Hematopoietic multipotent progenitor cell treated with erythropoietin and hydrocortisone succinate and interleukin-3 and kit ligand, for 8 days (in vitro differentiated cells): ENCODE measurements at regions not wholly inside any gene's neighbourhood (a gene's known extent, or its start where the extent isn't known, plus 50 kb on each side); places are given as distances from the start of the nearest gene placed in this dataset.
"Not testable (repeated sequence)": the region's sequence is repeated elsewhere in the genome, so short reads cannot be mapped to it uniquely, and the experiment has no call there.

Experiments
- DNase-seq: peaks from one replicate; pipeline ENCODE4 v3.0.0-alpha.2; 2015

DNA sequence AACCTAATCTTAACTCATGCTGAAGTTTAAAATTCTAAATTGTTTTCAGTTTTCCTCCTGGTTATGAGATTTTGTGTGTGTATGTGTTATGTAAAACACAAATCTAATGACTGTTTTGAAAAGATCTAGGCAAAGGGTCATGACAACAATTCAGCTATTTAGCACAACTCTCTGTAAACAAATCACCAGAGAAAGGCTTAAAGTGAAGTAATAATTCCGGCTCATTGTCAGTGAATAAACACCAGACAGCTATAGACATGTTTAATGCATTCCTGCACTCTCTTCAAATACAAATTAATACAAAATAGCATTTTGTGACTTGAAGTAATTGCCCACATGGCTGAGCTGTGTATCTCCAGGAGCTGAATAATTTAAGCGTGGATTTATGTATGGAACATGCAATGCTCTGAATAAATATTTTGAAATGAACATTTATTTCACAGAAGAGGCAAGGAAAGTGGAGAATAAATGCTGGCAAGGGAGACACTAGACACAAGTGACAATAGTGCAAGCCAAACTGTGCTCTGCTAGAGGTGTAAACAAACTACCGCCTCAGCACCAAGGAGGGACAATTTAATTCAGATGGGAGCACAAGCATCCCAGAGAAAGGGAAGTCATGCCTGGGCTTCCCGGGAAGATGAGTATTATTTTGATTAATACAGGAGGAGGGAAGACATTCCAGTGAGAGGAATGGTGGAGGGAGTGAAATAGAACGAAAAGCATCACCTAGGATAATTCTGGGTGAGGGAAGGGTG is 133.6 kb upstream of the XPO1 start:
- no peak for DNase-seq

DNA sequence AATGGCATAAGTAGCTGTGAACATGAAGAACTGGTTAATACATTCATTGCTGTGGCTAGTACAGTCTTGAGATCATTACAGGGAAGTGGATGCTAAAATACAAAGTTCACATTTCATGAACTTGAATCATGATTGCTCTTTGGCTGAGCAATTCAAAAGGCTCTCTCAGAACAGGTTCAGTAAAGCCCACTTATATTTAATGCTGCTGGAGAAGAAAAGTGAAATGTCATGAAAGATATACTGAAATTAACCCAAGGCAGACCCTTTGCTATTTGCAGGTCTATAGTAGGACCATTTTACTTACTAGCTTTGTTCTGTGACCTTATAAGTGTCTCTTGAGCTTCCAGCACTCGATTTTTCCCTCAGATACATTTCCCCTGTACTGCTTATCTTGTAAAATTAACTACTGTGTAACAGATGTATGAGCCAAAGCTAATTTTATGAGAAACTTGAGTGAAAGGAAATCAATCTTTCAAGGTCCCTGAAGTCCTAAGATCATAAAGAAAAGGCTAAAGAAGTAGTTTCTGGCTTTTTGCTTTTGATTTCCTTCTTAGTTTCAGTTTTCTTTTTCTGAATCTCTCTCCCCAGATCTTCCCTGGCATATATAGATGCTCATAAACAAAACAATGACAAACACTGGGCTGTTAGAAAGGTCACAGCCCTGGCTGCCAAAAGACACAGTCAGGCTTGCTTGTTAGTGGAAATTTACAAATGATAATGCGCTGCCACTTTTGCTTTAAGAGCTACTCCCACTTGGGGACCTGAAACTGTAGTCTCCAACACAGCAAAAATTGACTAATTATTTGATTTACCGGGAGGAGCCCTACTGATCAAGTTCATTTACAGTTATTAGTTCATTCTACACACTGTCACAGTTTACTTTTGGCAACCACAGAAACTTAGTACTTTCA is 132.7 kb upstream of the XPO1 start:
- no peak for DNase-seq

DNA sequence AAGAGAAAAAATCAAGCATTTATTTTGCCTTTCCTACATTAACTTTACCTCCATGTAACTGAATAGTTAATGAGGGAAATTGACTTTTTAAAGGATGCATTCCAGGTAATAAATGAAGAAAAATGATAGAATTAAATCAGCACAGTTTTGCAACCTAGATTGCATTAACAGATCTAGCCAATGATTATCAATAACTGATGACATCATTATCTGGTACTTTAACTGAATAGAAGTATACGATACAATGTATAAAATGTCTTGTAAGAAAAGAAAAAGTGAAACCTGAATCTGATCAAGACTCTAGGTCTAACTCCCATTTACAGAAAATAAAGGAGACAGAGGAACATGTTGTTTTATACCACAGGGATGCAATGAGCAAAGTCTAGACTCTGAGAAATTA is 126.0 kb upstream of the XPO1 start:
- DNase-seq: no peak

DNA sequence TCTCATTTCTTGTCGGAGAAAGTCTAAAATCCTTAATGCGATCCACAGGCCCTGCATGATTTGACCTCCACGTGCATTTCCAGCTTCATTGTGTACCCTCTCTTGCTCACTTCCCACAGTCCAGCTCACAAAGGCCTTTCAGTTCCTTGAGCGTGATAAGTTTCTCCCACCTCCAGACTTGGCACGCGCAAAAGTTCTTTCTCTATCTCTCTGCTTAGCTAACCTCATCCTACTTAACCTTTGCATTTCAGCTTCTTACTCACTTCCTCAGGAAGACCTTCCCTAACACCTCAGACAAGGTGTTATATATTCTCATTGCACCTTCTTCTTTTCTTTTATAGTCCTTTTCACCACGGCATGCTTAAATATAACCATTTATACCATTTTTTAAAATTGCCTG is 124.8 kb upstream of the XPO1 start:
- no peak for DNase-seq

DNA sequence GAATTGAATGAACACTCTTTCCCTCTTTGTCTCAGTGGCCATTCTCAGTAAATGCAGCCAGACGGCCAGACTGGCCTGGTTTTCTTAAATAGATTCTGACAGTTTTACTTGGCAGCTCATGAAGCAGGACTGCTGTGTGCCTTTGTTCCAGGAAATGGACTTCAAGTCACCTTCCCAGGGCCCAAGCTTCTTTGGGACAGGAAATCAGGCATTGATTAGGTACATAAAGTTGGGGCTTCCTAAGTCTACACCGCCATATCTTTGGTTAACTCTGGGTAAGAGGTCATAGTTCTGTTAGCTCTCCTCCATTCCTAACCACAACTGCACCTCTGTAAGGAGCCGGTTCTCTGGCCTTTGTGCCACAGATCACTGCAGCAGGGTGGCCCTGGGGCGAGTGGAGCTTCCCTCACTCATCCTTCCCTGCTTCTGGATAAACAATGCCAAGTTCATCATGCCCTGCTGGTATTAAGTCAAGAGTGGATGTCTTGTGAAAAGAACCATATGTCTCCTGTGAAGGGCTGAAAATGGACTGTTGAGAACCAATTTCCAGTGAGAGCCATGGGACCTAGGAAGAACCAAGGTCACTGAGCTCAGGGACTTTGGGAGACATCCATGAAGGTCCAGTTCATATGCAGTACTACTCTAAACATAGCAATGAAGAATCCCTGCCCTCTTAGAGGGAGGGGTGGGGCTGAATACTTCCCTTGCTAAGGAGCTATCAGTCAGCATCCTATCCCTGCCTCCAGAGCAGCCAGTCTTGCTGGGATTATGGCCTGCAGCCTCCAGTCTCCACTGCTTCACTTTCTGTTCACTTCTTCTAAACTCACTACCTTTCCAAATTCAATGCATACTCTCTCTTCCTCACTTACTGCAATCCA is 122.6 kb upstream of the XPO1 start:
- DNase-seq: no peak

DNA sequence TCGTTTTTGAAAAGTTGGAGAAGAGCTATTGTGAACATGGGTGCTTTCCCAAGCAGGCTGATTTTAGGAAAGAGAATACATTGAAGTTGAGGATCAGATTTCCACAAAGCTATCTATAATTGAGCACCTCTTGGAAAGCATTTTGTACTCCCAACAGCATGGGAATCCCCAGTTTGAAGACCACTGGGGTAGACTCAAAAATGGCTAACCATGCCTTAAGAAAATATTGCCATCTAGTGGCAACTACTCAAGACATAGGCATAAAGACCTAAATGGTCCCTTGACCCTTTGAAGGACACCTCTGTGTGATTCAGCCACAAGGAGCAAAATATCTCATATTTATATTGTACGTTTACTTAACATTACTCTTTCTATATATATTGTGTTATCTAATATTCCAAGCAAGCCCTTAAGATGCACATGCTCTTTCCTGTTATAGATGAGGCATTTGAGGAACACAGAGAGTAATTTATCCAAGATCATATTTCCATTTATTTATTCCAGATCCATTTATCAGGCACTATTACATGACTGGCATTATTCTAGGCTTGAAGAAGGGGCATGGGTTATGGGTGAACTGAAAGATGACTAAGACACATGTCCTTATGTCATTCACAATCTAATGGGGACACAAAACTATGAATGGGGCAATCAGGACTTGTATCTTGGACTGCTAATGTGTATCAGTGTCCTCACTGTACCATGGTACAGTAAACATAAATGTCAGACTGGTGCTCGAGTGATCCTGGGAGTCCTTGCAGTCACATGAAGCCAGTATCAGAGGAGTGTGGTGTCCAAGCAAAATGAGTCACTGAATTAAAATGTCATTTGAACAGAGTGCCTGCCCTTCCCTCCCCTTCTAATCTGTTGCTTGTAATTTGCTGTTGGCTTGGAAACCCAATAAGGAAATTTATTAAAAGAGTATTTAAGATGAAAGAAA is 121.0 kb upstream of the XPO1 start:
- peak; percentile 53 for DNase-seq

DNA sequence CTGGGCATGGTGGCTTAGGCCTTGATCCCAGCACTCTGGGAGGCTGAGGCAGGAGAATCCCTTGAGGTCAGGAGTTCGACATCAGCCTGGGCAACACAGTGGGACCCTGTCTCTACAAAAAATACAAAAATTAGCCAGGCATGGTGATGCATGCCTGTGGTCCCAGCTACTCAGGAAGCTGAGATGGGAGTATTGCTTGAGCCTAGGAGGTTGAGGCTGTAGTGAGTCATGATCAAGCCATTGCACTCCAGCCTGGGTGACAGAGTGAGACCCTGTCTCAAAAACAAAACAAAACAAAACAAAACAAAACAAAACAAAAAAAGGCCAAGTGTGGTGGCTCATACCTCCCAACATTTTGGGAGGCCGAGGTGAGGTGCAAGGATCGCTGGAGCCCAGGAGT is 111.8 kb upstream of the XPO1 start:
- DNase-seq: not testable (repeated sequence)

DNA sequence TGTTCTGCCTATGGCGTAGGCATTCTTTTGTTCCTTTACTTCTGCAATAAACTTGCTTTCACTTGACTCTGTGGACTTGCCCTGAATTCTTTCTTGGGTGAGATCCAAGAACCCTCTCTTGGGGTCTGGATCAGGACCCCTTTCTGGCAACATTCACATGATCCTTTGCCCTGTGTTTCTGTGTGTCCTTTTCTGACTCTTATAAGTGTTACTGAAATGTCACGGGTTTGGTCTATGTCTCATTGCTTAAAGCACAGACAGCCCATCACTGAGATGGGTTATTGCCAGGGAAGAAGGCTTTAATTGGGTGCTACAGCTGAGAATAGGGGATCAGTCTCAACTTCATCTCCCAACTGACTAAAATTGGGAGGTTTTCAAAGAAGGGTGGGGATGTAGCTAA is 110.9 kb upstream of the XPO1 start:
- no peak for DNase-seq

DNA sequence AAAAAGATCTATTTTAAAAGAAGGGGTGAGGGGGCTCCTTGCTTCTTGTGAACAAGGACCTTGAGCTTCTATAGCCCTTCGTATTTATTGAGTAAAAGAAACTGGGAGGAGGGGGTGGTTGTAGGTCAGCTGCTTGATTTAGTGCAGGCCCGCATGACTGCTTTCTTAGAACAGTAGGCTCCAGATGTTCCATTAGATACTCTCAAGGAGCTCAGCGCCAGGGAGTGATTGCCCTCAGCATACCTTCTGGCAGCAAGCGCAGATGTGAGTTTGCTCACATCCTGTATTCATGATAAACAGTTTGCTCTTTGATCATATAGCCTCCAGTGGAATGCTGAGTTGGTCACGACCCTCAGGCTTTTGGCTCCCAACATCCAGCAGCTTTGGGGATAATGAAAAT is 108.9 kb upstream of the XPO1 start:
- DNase-seq: no peak

DNA sequence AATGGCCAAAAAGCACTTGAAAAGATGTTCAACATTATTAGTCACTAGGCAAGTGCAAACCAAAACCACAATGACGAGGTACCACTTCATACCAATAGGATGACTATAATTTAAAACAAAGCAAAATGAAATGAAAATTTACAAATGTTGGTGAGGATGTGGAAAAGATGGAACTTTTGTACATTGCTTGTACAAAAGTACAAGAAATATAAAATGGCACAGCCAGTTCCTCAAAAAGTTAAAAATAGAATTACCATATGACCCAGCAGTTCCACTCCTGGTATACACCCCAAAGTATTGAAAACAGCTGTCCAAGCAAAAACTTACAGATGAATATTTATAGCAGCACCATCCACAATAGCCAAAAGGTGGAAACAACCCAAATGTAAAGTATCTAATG is 107.8 kb upstream of the XPO1 start:
- DNase-seq: no peak

DNA sequence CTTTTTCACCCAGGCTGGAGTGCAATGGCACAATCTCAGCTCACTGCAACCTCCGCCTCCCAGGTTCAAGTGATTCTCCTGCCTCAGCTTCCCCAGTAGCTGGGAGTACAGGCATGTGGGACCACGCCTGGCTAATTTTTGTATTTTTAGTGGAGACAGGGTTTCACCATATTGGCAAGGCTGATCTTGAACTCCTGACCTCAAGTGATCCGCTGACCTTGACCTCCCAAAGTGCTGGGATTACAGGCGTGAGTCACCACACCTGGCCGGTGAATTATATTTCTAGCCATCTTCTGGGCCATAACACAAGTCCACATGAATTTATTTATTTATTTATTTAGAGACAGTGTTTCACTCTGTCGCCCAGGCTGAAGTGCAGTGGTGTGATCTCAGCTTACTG is 105.0 kb upstream of the XPO1 start:
- DNase-seq: not testable (repeated sequence)

DNA sequence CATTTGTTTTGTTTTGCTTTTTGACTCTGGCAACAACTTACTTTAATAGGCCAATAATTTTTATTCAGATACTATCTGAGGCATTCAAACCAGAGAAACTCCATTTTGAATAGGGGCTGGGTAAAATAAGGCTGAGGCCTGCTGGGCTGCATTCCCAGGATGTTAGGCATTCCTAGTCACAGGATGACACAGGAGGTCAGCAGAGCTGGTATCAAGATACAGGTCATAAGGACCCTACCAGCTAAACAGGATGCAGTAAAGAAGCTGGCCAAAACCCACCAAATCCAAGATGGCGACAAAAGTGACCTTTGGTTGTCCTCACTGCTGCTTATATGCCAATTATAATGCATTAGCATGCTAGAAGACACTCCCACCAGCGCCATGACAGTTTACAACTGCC is 102.2 kb upstream of the XPO1 start:
- no peak for DNase-seq

DNA sequence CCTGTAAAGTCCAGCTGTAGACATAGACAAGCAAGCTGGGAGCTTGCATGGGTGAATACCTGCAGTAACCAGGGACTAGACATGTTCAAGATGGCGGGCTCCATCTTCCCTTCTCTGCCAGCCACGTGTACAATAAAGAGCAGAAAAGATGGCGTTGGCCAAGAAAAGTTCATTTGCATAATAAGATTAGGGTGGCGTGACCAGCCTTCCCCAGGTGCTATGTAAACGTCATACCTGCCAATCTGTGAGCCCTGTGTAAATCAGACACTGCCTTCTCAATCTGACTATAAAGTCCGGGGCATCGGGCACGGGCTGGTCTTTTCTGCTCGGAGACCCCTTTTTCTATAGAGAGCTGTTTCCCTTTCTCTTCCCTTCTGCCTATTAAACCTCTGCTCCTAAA is 101.6 kb upstream of the XPO1 start:
- no peak for DNase-seq

DNA sequence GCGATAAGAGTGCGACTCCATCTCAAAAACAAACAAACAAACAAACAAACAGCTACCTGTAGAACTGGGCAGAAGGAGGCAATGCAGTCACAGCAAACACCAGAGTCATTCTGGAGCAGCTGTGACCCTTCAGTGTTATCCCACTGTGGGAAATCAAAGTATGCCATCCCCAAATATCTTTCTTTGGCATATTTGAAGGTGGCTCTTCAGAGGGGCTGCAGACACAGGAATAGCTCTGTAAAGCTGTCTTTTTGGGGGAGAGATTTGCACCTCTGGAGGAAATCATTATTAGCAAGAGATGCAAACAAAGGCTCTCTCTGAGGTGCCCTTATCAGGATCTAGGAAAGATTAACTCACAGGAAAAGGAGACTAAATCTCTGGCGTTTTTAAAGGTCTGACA is 98.5 kb upstream of the XPO1 start:
- no peak for DNase-seq

DNA sequence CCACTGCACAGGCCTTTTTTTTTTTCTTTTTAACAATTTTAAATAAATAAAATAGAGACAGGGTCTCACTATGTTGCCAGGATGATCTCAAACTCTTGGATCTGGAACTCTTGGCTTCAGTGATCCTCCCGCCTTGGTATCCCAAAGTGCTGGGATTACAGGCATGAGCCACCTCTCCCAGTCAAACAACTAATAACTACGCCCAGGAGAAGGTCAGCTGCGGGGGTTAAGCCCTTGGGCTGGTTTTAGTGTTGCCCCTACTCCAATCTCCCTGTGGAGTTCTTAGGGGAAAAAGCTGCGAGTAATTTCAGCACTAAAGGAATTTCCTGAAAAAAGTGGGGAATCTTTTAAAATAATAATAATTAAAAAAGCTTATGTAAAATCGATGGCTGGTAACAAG is 96.4 kb upstream of the XPO1 start:
- DNase-seq: no peak

DNA sequence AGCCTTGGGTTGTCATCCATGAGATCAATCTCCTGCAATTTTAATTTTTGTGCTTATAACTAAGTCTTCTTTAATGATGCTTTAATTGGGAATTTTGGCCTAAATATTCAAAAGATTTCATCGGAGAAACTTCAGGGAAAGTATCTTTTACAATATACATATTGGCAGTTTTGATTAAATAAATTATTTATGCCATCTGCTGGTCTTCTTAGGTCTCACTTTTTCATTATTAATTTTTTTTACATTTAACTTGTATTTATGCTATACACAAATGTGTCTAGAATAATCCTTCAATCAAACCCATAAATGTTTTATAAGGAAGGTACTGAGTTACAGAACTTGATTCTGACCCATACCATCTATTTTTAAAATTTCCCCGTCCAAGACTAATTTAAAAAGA is 95.1 kb upstream of the XPO1 start:
- DNase-seq: no peak

DNA sequence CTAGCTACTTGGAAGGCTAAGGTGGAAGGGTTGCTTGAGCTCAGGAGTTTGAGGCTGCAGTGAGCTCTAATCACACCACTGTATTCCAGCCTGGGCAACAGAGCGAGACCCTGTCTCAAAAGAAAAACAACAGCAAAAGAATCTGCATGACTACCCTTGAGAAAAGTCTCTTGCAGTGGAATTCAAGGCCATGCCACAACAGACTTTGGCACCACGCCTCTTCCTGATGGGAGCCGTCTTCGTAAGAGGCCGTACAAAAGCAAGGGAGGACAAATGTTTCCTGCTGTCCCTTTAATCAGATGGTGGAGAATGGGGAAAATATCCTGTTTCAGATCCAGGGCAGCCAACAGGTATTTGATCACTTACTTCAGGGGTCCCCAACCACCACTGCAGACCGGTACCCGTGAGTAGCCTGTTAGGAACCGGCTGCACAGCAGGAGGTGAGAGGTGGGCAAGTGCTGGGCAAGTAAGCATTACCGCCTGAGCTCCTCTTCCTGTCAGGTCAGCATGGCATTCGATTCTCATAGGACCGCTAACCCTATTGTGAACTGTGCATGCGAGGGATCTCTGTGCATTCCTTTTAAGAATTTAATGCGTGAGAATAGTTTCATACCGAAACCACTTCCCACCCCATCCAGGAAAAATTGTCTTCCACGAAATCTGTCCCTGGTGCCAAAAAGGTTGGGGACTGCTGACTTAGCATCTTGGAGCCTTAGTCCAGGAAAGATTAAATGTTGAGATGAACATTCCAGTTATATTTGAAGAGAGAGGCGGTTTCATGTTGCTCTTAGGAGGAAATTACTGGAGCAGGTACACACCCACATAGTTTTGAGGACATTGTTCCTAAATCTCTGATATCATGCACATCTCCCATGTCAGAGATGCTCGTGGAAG is 94.4 kb upstream of the XPO1 start:
- no peak for DNase-seq

DNA sequence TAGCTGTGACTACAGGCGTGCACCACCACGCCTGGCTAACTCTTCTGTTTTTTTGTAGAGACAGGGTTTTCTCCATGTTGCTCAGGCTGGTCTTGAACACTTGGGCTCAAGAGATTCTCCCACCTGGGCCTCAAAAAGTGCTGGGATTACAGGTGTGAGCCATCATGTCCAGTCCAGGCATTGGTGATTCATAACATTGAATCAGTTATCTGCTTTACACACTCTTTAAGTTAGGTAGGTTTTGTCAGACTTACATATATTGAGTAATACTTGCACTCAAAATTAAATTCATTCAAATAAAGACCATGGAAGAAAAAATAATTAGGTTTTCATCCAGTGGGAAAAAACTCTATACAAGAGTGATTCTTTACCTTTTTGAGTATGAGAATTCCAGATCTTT is 93.2 kb upstream of the XPO1 start:
- no peak for DNase-seq

DNA sequence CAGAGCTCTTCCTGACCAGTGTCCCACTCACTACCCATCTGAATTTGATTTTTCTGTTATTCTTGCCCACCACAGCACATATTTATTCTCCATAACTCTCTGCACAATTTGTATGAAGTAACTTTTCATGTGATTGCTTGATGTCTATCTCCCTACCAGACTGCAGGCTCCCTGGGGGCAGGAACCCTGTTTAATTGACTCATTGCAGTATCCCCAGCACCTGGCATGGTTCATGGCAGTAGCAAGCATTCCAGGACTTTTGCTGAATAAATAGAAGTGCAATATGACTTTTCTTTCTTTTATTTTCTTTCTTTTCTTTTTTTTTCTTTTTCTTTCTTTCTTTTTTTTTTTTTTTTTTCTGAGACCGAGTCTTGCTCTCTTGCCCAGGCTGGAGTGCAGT is 88.7 kb upstream of the XPO1 start:
- no peak for DNase-seq

DNA sequence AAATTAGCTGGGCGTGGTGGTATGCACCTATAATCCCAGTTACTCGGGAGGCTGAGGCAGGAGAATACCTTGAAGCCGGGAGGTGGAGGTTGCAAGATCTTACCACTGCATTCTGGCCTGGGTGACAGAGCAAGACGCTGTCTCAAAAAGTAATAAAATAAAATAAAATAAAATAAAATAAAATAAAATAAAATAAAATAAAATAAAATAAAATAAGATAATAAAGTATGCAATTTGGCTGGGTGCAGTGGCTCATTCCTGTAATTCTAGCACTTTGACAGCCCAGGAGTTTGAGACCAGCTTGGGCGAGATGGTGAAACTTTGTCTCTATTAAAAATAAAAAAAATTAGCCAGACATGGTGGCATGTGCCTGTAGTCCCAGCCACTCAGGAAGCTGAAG is 85.6 kb upstream of the XPO1 start:
- DNase-seq: no peak
